ENCODE measurements at regions not wholly inside any gene's neighbourhood (a gene's known extent, or its start where the extent isn't known, plus 50 kb on each side); places are given as distances from the start of the nearest gene placed in this dataset.

DNA sequence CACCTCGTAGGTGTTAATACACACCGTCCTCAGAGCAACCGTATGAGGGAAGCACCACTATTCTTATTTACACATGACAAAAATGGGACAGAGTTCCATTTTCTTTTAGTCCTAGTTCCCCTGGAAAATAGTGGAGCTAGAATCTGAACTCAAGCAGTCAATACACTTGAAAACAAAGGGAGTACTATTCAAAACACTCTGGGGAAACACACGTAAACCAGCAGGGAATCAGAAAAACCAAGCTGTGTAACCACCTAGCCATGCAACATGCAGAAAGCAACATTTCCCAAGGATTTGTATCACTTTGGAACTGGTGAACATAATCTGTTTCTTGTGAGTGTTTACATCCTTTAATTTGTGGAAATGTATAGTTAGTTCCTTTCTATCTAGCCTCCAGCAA, 208.2 kb downstream of the UBE2E3 start:
- no peak for DNase-seq (ENCODE audit: low read depth, low spot score)

DNA sequence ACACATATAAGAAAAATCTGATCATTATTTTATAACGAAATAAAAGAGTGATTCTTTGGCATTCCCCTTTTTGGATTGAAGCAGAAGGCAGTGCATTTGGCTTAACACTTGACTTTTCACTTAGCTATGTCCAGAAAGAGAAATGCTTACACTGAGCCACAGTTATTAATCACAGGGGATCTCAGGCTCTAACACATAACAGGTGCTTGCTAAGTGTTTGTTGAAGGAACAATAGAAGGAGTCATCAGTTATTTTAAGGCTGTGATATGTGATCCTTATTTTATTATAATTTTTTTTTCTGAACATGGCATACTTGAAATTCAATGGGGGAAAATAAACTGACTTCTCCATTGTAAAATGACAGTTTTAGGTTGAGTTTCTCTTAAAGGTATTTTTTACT, 209.5 kb downstream of the UBE2E3 start:
- no peak for DNase-seq (ENCODE audit: low read depth, low spot score)

DNA sequence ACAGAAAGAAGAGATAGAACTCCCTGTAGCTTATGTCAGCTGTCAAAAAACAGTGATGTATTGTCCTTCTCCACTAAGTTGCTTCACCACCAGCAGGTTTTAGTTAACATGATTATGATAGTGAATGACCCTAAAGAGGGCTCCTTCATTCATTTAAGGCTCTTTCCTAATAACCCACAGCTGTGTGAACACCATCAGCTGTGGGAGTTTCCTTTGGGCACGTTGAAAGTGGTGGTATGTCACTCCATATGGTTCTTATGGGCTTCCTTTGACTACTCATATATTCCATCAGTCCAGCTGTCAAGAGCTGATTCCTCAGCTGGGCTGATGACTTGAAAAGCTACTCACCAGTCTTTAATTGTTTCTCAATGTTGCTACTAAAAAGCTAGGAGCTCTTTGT, 210.3 kb downstream of the UBE2E3 start:
- no peak for DNase-seq (ENCODE audit: low read depth, low spot score)

GRCh38 chr2:181193550-181193949, 213.1 kb downstream of the UBE2E3 start:
- no peak for DNase-seq (ENCODE audit: low read depth, low spot score)

DNA sequence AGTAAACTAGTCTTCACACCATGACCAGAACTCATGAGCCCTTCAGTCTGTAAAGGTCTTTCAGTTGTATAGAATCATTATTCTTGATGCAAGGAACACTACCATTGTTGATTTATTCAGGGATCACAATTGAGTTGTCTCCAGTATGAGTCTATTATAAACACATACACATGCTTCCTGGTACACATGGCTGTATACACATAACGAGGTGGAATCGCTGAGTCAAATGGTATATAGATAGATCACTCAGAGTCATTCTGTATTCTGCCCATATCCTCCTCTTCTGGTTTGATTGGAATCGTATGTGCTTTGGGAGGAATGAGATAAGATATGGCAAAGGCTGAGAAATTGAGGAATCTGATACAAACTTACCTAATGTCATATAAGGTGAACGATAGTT, 216.0 kb downstream of the UBE2E3 start:
- no peak for DNase-seq (ENCODE audit: low read depth, low spot score)

GRCh38 chr2:181197140-181197760, 216.8 kb downstream of the UBE2E3 start:
- DNase-seq (ENCODE audit: low read depth, low spot score): no peak

DNA sequence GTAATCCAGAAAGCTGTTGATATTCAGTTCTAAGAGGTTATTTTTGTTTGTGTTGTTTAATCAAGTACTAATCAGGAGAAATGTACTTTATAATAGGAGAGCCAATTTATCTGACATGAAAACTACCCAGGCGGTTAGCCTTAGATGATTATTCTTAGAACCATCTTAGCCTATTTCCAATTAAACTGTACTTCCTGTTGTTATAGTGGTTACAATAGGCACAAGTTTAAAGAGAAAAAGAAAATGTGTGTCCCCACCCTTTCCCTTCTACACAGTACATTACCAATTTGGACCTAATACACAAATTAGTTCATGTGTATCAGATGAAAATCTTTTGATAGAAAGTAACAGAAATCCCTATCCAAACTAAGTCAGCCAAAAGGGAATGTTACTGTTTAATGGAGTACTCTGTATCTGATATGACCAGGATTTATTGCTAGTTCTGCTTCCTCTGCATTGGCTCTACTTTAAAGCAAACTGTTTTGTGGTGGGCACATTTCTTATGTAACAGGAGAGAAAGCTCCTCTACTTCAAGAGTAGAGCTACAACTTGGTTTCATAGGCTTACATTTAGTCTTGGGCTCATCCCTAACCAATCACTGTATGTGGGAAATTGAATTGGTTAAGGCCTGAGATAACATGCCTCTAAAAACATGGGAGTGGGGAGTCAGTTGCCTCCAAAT, 217.9 kb downstream of the UBE2E3 start:
- DNase-seq (ENCODE audit: low read depth, low spot score): no peak

- DNase-seq (ENCODE audit: low read depth, low spot score): no peak
Observed at GRCh38 chr2:181203412-181203811, 223.0 kb downstream of the UBE2E3 start.

- no peak for DNase-seq (ENCODE audit: low read depth, low spot score)
Observed at GRCh38 chr2:181203916-181204315, 223.5 kb downstream of the UBE2E3 start.

- DNase-seq (ENCODE audit: low read depth, low spot score): no peak
Observed at GRCh38 chr2:181218401-181218821, 238.0 kb downstream of the UBE2E3 start.

DNA sequence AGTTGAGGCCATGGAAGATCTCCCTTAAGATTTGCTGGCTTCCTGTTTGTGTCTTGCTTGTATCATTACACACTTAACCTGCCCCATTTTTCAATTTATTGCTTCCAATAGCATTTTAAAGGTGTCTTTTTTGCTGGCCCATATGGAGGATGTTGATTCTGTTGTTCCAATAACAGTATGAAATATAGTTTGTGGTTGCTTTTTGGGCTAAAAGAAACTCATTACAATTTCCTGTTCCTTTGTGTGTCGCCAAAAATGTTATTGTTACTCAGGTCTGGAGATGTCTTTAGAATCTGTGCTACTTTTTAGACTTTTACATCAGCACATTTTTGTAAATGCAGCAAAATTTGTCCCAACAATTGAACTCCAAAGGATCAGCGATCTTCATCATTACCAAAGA, 234.0 kb upstream of the ITGA4 start:
- no peak for DNase-seq (ENCODE audit: low read depth, low spot score)

GRCh38 chr2:181224866-181225265, 232.3 kb upstream of the ITGA4 start:
- no peak for DNase-seq (ENCODE audit: low read depth, low spot score)

- DNase-seq (ENCODE audit: low read depth, low spot score): no peak
Observed at GRCh38 chr2:181228661-181229060, 228.5 kb upstream of the ITGA4 start.

- no peak for DNase-seq (ENCODE audit: low read depth, low spot score)
Observed at GRCh38 chr2:181231151-181231550, 226.0 kb upstream of the ITGA4 start.

GRCh38 chr2:181231886-181232621, 225.1 kb upstream of the ITGA4 start:
- DNase-seq (ENCODE audit: low read depth, low spot score): no peak

DNA sequence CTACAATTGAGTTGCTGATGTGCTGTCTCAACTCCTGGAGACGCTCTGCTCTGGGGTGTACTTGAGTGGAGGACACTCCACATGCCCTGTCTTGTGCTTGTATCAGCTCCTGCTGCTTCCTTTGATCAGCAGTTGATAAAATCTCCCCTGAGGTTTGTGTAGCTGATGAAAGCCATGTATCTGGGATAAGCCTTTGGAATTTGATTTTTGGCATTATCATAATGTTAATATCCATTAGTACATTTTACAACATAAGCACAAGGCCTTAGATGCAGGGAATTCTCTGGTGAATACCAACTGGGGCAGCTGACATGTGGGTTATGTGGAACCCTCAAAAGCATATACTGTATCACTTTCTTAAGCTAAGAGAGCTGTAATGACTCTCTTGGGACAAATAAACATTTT, 222.7 kb upstream of the ITGA4 start:
- no peak for DNase-seq (ENCODE audit: low read depth, low spot score)

GRCh38 chr2:181235011-181235410, 222.2 kb upstream of the ITGA4 start:
- no peak for DNase-seq (ENCODE audit: low read depth, low spot score)

DNA sequence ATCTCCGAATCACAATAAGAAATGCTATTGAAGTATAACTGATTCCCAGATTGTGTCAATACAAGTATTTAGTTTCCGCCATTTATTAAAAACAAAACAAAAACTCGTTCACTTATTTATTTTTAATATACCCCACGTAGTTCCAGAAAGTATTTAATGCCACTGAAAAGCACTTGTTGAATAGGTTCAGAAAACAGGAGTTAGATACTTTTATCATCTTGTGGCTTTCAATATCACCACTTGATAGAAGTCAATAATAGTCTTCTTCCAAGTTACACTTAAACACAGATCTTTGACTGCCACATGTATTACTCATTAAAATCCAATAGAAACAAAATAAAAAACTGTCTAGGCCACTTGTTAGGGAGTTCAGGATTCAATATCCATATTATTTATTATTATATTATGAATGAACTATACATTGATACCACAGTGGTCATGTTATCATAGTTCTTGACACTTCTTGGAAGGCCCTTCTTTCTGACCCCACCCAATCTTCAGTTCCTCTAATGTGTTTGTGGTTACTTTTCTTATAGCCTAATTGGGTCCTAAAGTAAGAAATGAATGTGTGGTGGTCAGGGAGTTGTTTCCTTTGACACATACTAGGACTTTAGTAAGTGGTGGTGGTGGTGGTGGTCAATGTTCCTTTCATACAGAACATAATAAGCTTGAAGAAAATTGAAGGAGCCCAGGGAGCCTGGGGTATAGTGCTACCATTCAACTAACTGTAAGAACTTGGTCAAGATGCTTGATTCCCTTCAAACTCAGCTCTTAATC, 221.3 kb upstream of the ITGA4 start:
- DNase-seq (ENCODE audit: low read depth, low spot score): no peak

GRCh38 chr2:181239201-181239799, 217.9 kb upstream of the ITGA4 start:
- DNase-seq (ENCODE audit: low read depth, low spot score): no peak

- DNase-seq (ENCODE audit: low read depth, low spot score): no peak
Observed at GRCh38 chr2:181240844-181241243, 216.3 kb upstream of the ITGA4 start.

- no peak for DNase-seq (ENCODE audit: low read depth, low spot score)
Observed at GRCh38 chr2:181241366-181241765, 215.8 kb upstream of the ITGA4 start.

GRCh38 chr2:181241797-181242196, 215.4 kb upstream of the ITGA4 start:
- no peak for DNase-seq (ENCODE audit: low read depth, low spot score)

All from activated naive CD8-positive, alpha-beta T cell treated with anti-CD3 and anti-CD28 coated beads, Interleukin-2, amount 50 U/mL, for 16 hours (primary cell).